B cell (primary cell): ENCODE measurements at regions not wholly inside any gene's neighbourhood (a gene's known extent, or its start where the extent isn't known, plus 50 kb on each side); places are given as distances from the start of the nearest gene placed in this dataset.
"Not testable (repeated sequence)": the region's sequence is repeated elsewhere in the genome, so short reads cannot be mapped to it uniquely, and the experiment has no call there.

Experiments used
- ATAC-seq: fragments of 200-7000 bp; cut with Tn5 transposase; one replicate; pipeline ENCODE4 v1.10.0; 2021; ENCODE audit warnings: low read depth, mild to moderate bottlenecking, moderate number of reproducible peaks, moderate library complexity
- CTCF ChIA-PET: fragments of 350-600 bp; sonication (Branson Sonifier 250); formaldehyde crosslinking; loops from one replicate; lab custom pipeline; 2021; ENCODE audit warnings: antibody characterized with exemption, inconsistent platforms; lab: Charles Lee
- POLR2A ChIA-PET: fragments of 350-600 bp; sonication (Branson Sonifier 250); formaldehyde crosslinking; loops from one replicate; lab custom pipeline; 2021; ENCODE audit warnings: antibody characterized with exemption; lab: Charles Lee
- DNase-seq: peaks from one replicate; pipeline ENCODE4 v3.0.0; 2013
- H2AFZ ChIP-seq: 2 replicates; pipeline ENCODE4 v1.6.1; 2012; ENCODE audit warnings: mild to moderate bottlenecking, low read depth, low read length; ENCODE audit not compliant: insufficient read depth, poor library complexity, severe bottlenecking
- H3K27ac ChIP-seq, 2 donors: 1 replicate in 1 of 2; 2 replicates in 1 of 2; pipeline ENCODE4 v1.5.1; 2012 to 2013; ENCODE audit warnings: low read length in 2 of 2, mild to moderate bottlenecking in 2 of 2, moderate library complexity in 1 of 2
- H3K27me3 ChIP-seq, 4 experiments: fragments of 200-600 bp in 1 of 4; sonication (generic) in 1 of 4; replicated peaks in 1 of 4; 1 replicate in 2 of 4; 2 replicates in 2 of 4; pipeline versions ENCODE4 v1.6.1 to v1.7.0; 2013 to 2016; ENCODE audit warnings: low read length in 3 of 4, mild to moderate bottlenecking in 2 of 4, mixed read lengths in 1 of 4, moderate library complexity in 1 of 4; ENCODE audit not compliant: insufficient read depth in 4 of 4, control insufficient read depth in 3 of 4; ENCODE audit errors: control extremely low read depth in 1 of 4
- H3K36me3 ChIP-seq, 2 experiments: replicated peaks in 1 of 2; 1 replicate in 1 of 2; 2 replicates in 1 of 2; pipeline versions ENCODE4 v1.6.1 to v1.7.1; 2013; ENCODE audit warnings: low read length in 1 of 2; ENCODE audit not compliant: insufficient read depth in 2 of 2, control insufficient read depth in 1 of 2; ENCODE audit errors: control extremely low read depth in 1 of 2, extremely low read depth in 1 of 2
- H3K4me1 ChIP-seq, 2 donors: fragments of 200-600 bp in 1 of 2; sonication (generic) in 1 of 2; 1 replicate in 1 of 2; 2 replicates in 1 of 2; pipeline versions ENCODE4 v1.5.1 to v1.6.1; 2013 to 2017; ENCODE audit warnings: low read length in 2 of 2; ENCODE audit not compliant: control insufficient read depth in 2 of 2, insufficient read depth in 2 of 2
- H3K4me2 ChIP-seq: replicated peaks from 2 replicates; pipeline ENCODE3; 2012; ENCODE audit warnings: mild to moderate bottlenecking, low read depth, low read length; ENCODE audit not compliant: poor library complexity, severe bottlenecking
- H3K4me3 ChIP-seq, 5 experiments: fragments of 200-600 bp in 1 of 5; sonication (generic) in 1 of 5; 1 replicate in 3 of 5; 2 replicates in 2 of 5; pipeline versions ENCODE4 v1.5.1 to v1.7.0; 2011 to 2016; ENCODE audit warnings: low read length in 4 of 5, mild to moderate bottlenecking in 4 of 5, low read depth in 2 of 5, control low read depth in 1 of 5, moderate library complexity in 1 of 5; ENCODE audit not compliant: insufficient read depth in 1 of 5; ENCODE audit errors: control extremely low read depth in 1 of 5, extremely low read depth in 1 of 5
- H3K79me2 ChIP-seq: fragments of 200-600 bp; sonication (generic); one replicate; pipeline ENCODE4 v1.6.0; 2016; ENCODE audit warnings: low read length; ENCODE audit not compliant: control insufficient read depth, insufficient read depth
- H3K9ac ChIP-seq: fragments of 200-600 bp; sonication (generic); 2 replicates; pipeline ENCODE4 v1.6.1; 2017; ENCODE audit warnings: mild to moderate bottlenecking, low read length, moderate library complexity
- H3K9me3 ChIP-seq, 3 donors: one replicate each; pipeline versions ENCODE4 v1.6.1 to v1.7.1; 2013; ENCODE audit warnings: low read length in 2 of 3; ENCODE audit not compliant: control insufficient read depth in 2 of 3, insufficient read depth in 1 of 3; ENCODE audit errors: control extremely low read depth in 1 of 3
- H4K20me1 ChIP-seq: 2 replicates; pipeline ENCODE4 v1.6.0; 2012; ENCODE audit warnings: mild to moderate bottlenecking, low read length; ENCODE audit not compliant: insufficient read depth, control insufficient read depth, poor library complexity, severe bottlenecking
- H3K27ac Mint-ChIP-seq: one replicate; pipeline ENCODE4 v1.8.0; 2021; ENCODE audit warnings: mixed read lengths
- H3K27me3 Mint-ChIP-seq: one replicate; pipeline ENCODE4 v1.8.0; 2021; ENCODE audit warnings: mixed read lengths
- H3K4me1 Mint-ChIP-seq: one replicate; pipeline ENCODE4 v1.8.0; 2021; ENCODE audit warnings: mixed read lengths
- H3K4me3 Mint-ChIP-seq: one replicate; pipeline ENCODE4 v1.8.0; 2021; ENCODE audit warnings: mixed read lengths
- H3K9me3 Mint-ChIP-seq: one replicate; pipeline ENCODE4 v1.8.0; 2022; ENCODE audit warnings: mixed read lengths; ENCODE audit not compliant: insufficient read depth
- CTCF ChIP-seq: fragments of 200-600 bp; IDR thresholded peaks from one replicate; pipeline ENCODE4 v1.8.0; 2022; ENCODE audit warnings: antibody characterized with exemption, mild to moderate bottlenecking
- EZH2 ChIP-seq: IDR thresholded peaks from 2 replicates; pipeline ENCODE4 v1.6.1; 2012; ENCODE audit warnings: borderline replicate concordance, low read depth, mild to moderate bottlenecking, moderate library complexity, low read length; ENCODE audit not compliant: insufficient read depth, poor library complexity, severe bottlenecking
- WGBS: methylation state at CpG from one replicate; pipeline ENCODE4 v1.1.5; 2013; ENCODE audit warnings: missing lambda C conversion rate; ENCODE audit not compliant: insufficient coverage; 5-methylcytosine and 5-hydroxymethylcytosine counted together
- intact Hi-C: fragments of 100-400 bp; cut with micrococcal nuclease; formaldehyde crosslinking; loops from one replicate; pipeline ENCODE4 v1.10.0; 2022

GRCh38 chr14:45757655-45758054, 504.7 kb upstream of the MIS18BP1 start:
- no peak overlapping the region for H3K9ac ChIP-seq
- POLR2A ChIA-PET, result no interaction called here

GRCh38 chr14:45756412-45756811, 503.4 kb upstream of the MIS18BP1 start:
- H3K4me2 ChIP-seq, H3K27ac Mint-ChIP-seq, H3K27ac ChIP-seq, H3K9me3 Mint-ChIP-seq, H3K4me3 Mint-ChIP-seq, H3K4me3 ChIP-seq, H3K27me3 Mint-ChIP-seq, H3K4me1 ChIP-seq, ATAC-seq, CTCF ChIA-PET, POLR2A ChIA-PET, H3K27me3 ChIP-seq, H3K9ac ChIP-seq, intact Hi-C loops, H3K36me3 ChIP-seq, H3K79me2 ChIP-seq, DNase-seq, H4K20me1 ChIP-seq, H3K4me1 Mint-ChIP-seq, H2AFZ ChIP-seq: not testable (repeated sequence)
- no CpG with 5 or more reads among the region's 2 CpGs for WGBS
- peaks cover 0 to 16% (median 3%) of the 10 kb centered on the region in 3 donors for H3K9me3 ChIP-seq

More at GRCh38 chr14:45757655-45758054, 504.7 kb upstream of the MIS18BP1 start:
- Mint-ChIP-seq H3K4me1 (no peaks in the 10 kb centered on the region), H3K27me3 (no peaks in the 10 kb centered on the region), H3K4me3 (no peak overlapping the region), H3K27ac (no peak overlapping the region), H3K9me3 (peaks cover 6% of the 10 kb centered on the region)
- intact Hi-C loops, result no loop called here
- no peaks in the 10 kb centered on the region for H3K27me3 ChIP-seq
- H3K79me2 ChIP-seq, result no peaks in the 10 kb centered on the region
- CTCF ChIA-PET, result no interaction called here
- WGBS, result 19% methylated on average over 3 of the region's 4 CpGs
- ATAC-seq (no peak), DNase-seq (no peak)
- H3K4me2 ChIP-seq, result no peak overlapping the region
- TF ChIP-seq CTCF (no peak), EZH2 (no peak)
- no peak overlapping the region for H3K27ac ChIP-seq
- H3K4me1 ChIP-seq, result no peaks in the 10 kb centered on the region
- H3K9me3 ChIP-seq, result peaks cover 0 to 16% (median 3%) of the 10 kb centered on the region in 3 donors
- H4K20me1 ChIP-seq, result no peaks in the 10 kb centered on the region
- no peak overlapping the region for H2AFZ ChIP-seq
- H3K36me3 ChIP-seq, result no peaks in the 10 kb centered on the region
- no peak overlapping the region for H3K4me3 ChIP-seq
